Psoas muscle (tissue), 7 donors: ENCODE measurements at regions not wholly inside any gene's neighbourhood (a gene's known extent, or its start where the extent isn't known, plus 50 kb on each side); places are given as distances from the start of the nearest gene placed in this dataset.

Experiments
- ATAC-seq, 4 donors: fragments of 200-7000 bp; cut with Tn5 transposase; one replicate each; pipeline ENCODE4 v1.9.1; 2020; ENCODE audit warnings: moderate library complexity in 3 of 4, mild to moderate bottlenecking in 2 of 4
- DNase-seq, 2 donors: peaks; one replicate each; pipeline ENCODE4 v3.0.0-alpha.2; 2020
- H3K27ac ChIP-seq: fragments of 200-600 bp; one replicate; pipeline ENCODE4 v1.8.0; 2022
- H3K27me3 ChIP-seq, 3 donors: fragments of 200-600 bp in 1 of 3; one replicate each; pipeline versions ENCODE4 v1.6.1 to v1.8.0; 2013 to 2022; ENCODE audit warnings: low read length in 2 of 3, mild to moderate bottlenecking in 2 of 3, moderate library complexity in 1 of 3; ENCODE audit not compliant: insufficient read depth in 3 of 3
- H3K36me3 ChIP-seq, 2 donors: fragments of 200-600 bp in 1 of 2; one replicate each; pipeline versions ENCODE4 v1.6.1 to v1.8.0; 2013 to 2022; ENCODE audit warnings: low read depth in 1 of 2, mild to moderate bottlenecking in 1 of 2, moderate library complexity in 1 of 2; ENCODE audit not compliant: insufficient read depth in 1 of 2
- H3K4me1 ChIP-seq: fragments of 200-600 bp; one replicate; pipeline ENCODE4 v1.8.0; 2022
- H3K4me3 ChIP-seq: fragments of 200-600 bp; one replicate; pipeline ENCODE4 v1.8.0; 2022; ENCODE audit warnings: mild to moderate bottlenecking
- H3K9me3 ChIP-seq: fragments of 200-600 bp; one replicate; pipeline ENCODE4 v1.8.0; 2022
- WGBS, 3 donors: extraction: QIAGEN DNeasy Blood & Tissue Kit; methylation state at CpG; one replicate each; pipeline versions ENCODE4 v1.1.6 to v1.1.7; 2013; 5-methylcytosine and 5-hydroxymethylcytosine counted together
- intact Hi-C, 2 donors: fragments of 100-400 bp; cut with DNase I; formaldehyde crosslinking; loops; one replicate each; pipeline versions ENCODE4 v1.11.0 to v1.14.2; 2022
- TF ChIP-seq, protein P1 (sequence below): fragments of 200-600 bp; IDR thresholded peaks from one replicate; pipeline ENCODE4 v1.8.0; 2022; ENCODE audit warnings: antibody characterized with exemption
- donor health status: healthy with polysubstance abuse.
- donor health status: DM: no; HTN: no; CAD: no; lungs with moderate emphysema.
- donor health status: Bipolar disorder and iron deficiency.
- donor health status: healthy.
- donor health status: DM: yes; HTN: yes; CAD: no.
- donor health status: DM: no; HTN: no; CAD: no.
- donor health status: DM: yes; HTN: yes; CAD: no.

DNA sequence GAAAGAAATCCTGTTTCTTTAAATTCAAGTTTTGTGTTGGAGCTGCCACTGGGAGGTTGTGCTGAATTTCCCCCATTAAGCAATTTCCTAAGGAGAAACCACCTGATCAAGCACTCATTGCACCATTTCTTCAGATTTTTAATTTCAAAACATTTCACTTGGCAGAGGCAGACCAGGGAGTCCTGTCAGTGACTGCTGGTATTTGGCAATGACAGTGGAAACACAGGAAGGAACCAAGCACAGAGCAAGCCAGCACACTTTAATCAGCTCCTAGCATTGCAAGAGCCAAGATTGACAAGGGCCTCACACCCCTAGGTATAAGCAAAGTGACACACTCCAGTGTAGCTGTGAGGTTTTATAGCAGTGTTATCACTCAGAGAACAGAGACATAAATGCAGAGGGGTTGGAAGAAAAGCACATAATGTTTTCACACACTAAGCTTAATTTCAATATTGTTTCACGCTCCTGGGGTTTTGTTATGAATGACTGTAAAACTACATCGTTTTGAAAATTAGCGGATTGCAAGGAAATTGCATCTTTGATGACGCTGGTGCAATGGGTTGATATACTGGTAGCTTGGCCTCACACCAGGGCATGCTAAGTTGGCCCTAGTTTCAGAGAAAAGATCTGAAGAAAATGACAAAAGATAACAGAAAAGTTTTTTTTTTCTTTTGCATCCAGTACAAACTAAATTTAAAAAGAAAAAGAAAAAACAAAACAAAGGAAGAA is 768.4 kb downstream of the TFAP2A start:
- Histone ChIP-seq H3K9me3 (no peaks in the 10 kb centered on the region), H3K36me3 (no peaks in the 10 kb centered on the region), H3K27me3 (no peaks in the 10 kb centered on the region), H3K4me3 (no peak overlapping the region), H3K27ac (no peak overlapping the region), H3K4me1 (no peaks in the 10 kb centered on the region)
- DNase-seq (no peak), ATAC-seq (peak in 1 of 4 donors; percentile 64)
- intact Hi-C loops = no loop called here
- WGBS, 3 donors = 42 to 56% (median 52%) methylated on average over 4 of the region's 4 CpGs
- TF ChIP-seq, protein P1, sequence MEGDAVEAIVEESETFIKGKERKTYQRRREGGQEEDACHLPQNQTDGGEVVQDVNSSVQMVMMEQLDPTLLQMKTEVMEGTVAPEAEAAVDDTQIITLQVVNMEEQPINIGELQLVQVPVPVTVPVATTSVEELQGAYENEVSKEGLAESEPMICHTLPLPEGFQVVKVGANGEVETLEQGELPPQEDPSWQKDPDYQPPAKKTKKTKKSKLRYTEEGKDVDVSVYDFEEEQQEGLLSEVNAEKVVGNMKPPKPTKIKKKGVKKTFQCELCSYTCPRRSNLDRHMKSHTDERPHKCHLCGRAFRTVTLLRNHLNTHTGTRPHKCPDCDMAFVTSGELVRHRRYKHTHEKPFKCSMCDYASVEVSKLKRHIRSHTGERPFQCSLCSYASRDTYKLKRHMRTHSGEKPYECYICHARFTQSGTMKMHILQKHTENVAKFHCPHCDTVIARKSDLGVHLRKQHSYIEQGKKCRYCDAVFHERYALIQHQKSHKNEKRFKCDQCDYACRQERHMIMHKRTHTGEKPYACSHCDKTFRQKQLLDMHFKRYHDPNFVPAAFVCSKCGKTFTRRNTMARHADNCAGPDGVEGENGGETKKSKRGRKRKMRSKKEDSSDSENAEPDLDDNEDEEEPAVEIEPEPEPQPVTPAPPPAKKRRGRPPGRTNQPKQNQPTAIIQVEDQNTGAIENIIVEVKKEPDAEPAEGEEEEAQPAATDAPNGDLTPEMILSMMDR = no peak

- Histone ChIP-seq H3K27me3 (no peaks in the 10 kb centered on the region), H3K27ac (no peak overlapping the region), H3K36me3 (no peaks in the 10 kb centered on the region), H3K4me1 (no peaks in the 10 kb centered on the region), H3K4me3 (no peak overlapping the region), H3K9me3 (no peaks in the 10 kb centered on the region)
- ATAC-seq (no peak), DNase-seq (no peak)
- TF ChIP-seq, protein P1 = no peak
- WGBS, 3 donors = 82 to 89% (median 87%) methylated on average over 3 of the region's 3 CpGs
- intact Hi-C loops = no loop called here
Measured at GRCh38 chr6:9638861-9639260, 776.0 kb downstream of the TFAP2A start.

- intact Hi-C loops = no loop called here
- no peaks in the 10 kb centered on the region for H3K27me3 ChIP-seq
- H3K4me3 ChIP-seq = no peak overlapping the region
- ATAC-seq (no peak), DNase-seq (no peak)
- H3K9me3 ChIP-seq = no peaks in the 10 kb centered on the region
- H3K36me3 ChIP-seq = no peaks in the 10 kb centered on the region
- no peak overlapping the region for H3K27ac ChIP-seq
- 84 to 92% (median 87%) methylated on average over 2 of the region's 2 CpGs for WGBS, 3 donors
- TF ChIP-seq, protein P1 = no peak
- H3K4me1 ChIP-seq = no peaks in the 10 kb centered on the region
Measured at GRCh38 chr6:9634776-9635175, 780.1 kb downstream of the TFAP2A start.

GRCh38 chr6:9632026-9632425 is 782.8 kb downstream of the TFAP2A start:
- Histone ChIP-seq H3K9me3 (no peaks in the 10 kb centered on the region), H3K4me1 (no peaks in the 10 kb centered on the region), H3K27ac (no peak overlapping the region), H3K27me3 (no peaks in the 10 kb centered on the region), H3K4me3 (no peak overlapping the region), H3K36me3 (no peaks in the 10 kb centered on the region)
- DNase-seq (no peak), ATAC-seq (no peak)
- TF ChIP-seq, protein P1 = no peak
- intact Hi-C loops = no loop called here

- H3K9me3 ChIP-seq = no peaks in the 10 kb centered on the region
- no peak overlapping the region for H3K4me3 ChIP-seq
- H3K27ac ChIP-seq = no peak overlapping the region
- intact Hi-C loops = no loop called here
- DNase-seq (no peak), ATAC-seq (no peak)
- TF ChIP-seq, protein P1 = no peak
- H3K36me3 ChIP-seq = no peaks in the 10 kb centered on the region
- H3K27me3 ChIP-seq = no peaks in the 10 kb centered on the region
- no peaks in the 10 kb centered on the region for H3K4me1 ChIP-seq
Measured at GRCh38 chr6:9628819-9629218, 786.1 kb downstream of the TFAP2A start.
